OCI-LY7 (cell line): ENCODE measurements at regions not wholly inside any gene's neighbourhood (a gene's known extent, or its start where the extent isn't known, plus 50 kb on each side); places are given as distances from the start of the nearest gene placed in this dataset.

Experiments
- BruUV-seq: library from RNA; stranded (reverse); fragments of 400-500 nt; replicated peaks from 2 replicates; lab custom pipeline; 2021; lab: Mats Ljungman, UMichigan
- CTCF ChIA-PET: fragments of 300-600 bp; sonication (Branson Sonifier 250); formaldehyde crosslinking; loops from one replicate; lab custom pipeline; 2022; ENCODE audit warnings: antibody characterized with exemption; ENCODE audit not compliant: unreplicated experiment; lab: Charles Lee
- POLR2A ChIA-PET: fragments of 300-600 bp; sonication (Branson Sonifier 250); formaldehyde crosslinking; loops from one replicate; lab custom pipeline; 2022; ENCODE audit warnings: antibody characterized with exemption; lab: Charles Lee
- DNase-seq: peaks from one replicate; pipeline ENCODE4 v3.0.0-alpha.2; 2015; ENCODE audit warnings: low spot score
- H2AFZ ChIP-seq: fragments of 200-600 bp; sonication (generic), shearing (Covaris generic); 2 replicates; pipeline ENCODE4 v1.6.1; 2014; ENCODE audit warnings: mild to moderate bottlenecking, antibody characterized with exemption, low read length, moderate library complexity
- H3K27ac ChIP-seq: fragments of 200-600 bp; sonication (generic); 2 replicates; pipeline ENCODE4 v1.5.1; 2014; ENCODE audit warnings: mixed run types, low read depth, mild to moderate bottlenecking, moderate library complexity, low read length, inconsistent platforms; ENCODE audit not compliant: poor library complexity, severe bottlenecking
- H3K36me3 ChIP-seq: fragments of 200-600 bp; sonication (generic); 2 replicates; pipeline ENCODE4 v1.6.1; 2014; ENCODE audit warnings: mild to moderate bottlenecking, antibody characterized with exemption, low read length, moderate library complexity, mixed read lengths; ENCODE audit not compliant: insufficient read depth
- H3K4me1 ChIP-seq: fragments of 200-600 bp; sonication (generic); 2 replicates; pipeline ENCODE4 v1.5.1; 2014; ENCODE audit warnings: mild to moderate bottlenecking, low read length; ENCODE audit not compliant: insufficient read depth, poor library complexity, severe bottlenecking
- H3K4me2 ChIP-seq: fragments of 200-600 bp; sonication (generic); 2 replicates; pipeline ENCODE4 v1.6.1; 2014; ENCODE audit warnings: mild to moderate bottlenecking, low read length
- H3K4me3 ChIP-seq: fragments of 200-600 bp; sonication (generic); 2 replicates; pipeline ENCODE4 v1.5.1; 2014; ENCODE audit warnings: mild to moderate bottlenecking, low read depth, low read length; ENCODE audit not compliant: poor library complexity, severe bottlenecking
- H3K79me2 ChIP-seq: fragments of 200-600 bp; sonication (generic); 2 replicates; pipeline ENCODE4 v1.6.1; 2016; ENCODE audit warnings: low read depth, mild to moderate bottlenecking, low read length, moderate library complexity, mixed read lengths; ENCODE audit not compliant: insufficient read depth
- H3K9me2 ChIP-seq: fragments of 200-600 bp; sonication (generic); 2 replicates; pipeline ENCODE4 v1.6.1; 2016; ENCODE audit warnings: mild to moderate bottlenecking, low read length, mixed read lengths; ENCODE audit not compliant: insufficient read depth
- H3K9me3 ChIP-seq: fragments of 200-600 bp; sonication (generic); 2 replicates; pipeline ENCODE4 v1.6.1; 2014; ENCODE audit warnings: mild to moderate bottlenecking, mixed run types, low read length, mixed read lengths
- H4K20me1 ChIP-seq: fragments of 200-600 bp; sonication (generic); 2 replicates; pipeline ENCODE4 v1.6.1; 2014; ENCODE audit warnings: mild to moderate bottlenecking, antibody characterized with exemption, low read length, moderate library complexity, mixed read lengths; ENCODE audit not compliant: insufficient read depth
- CTCF ChIP-seq: fragments of 200-600 bp; sonication (generic); conservative IDR thresholded peaks from 2 replicates; pipeline ENCODE4 v1.5.1; 2014; ENCODE audit warnings: mild to moderate bottlenecking, antibody characterized with exemption, low read length, moderate library complexity, mixed read lengths
- EZH2phosphoT487 ChIP-seq: fragments of 200-600 bp; sonication (generic); IDR thresholded peaks from 2 replicates; pipeline ENCODE4 v1.6.1; 2018; ENCODE audit warnings: low read depth, borderline replicate concordance, mild to moderate bottlenecking, mixed run types, antibody characterized with exemption, low read length, moderate library complexity, mixed read lengths
- intact Hi-C: fragments of 100-400 bp; cut with micrococcal nuclease; formaldehyde crosslinking; loops from one replicate; pipeline ENCODE4 v1.10.0; 2022; ENCODE audit not compliant: unreplicated experiment

DNA sequence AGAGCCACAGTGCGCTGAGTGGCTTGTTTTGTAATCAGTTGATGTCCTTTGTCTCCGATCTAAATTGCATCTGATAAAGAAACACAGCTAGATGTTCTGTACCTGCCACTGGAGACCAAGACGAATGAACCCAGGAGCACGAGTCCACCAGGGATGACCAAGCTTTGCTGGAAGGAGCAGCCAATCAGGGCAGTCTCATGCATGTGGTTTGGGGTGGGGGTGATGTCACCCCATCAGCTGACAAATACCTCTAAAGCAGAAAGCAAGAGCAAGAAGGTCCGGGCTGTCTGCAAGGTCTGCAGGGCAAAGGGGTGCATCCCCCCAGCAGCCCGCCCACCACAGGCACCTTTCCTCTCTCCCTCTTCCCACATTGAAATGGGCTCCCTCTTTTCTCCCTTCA is 653.8 kb downstream of the AJAP1 start:
- CTCF ChIA-PET, result no interaction called here
- DNase-seq, result no peak
- no peak overlapping the region for H3K4me3 ChIP-seq
- no peaks in the 10 kb centered on the region for H3K4me1 ChIP-seq
- H3K9me2 ChIP-seq, result no peaks in the 10 kb centered on the region
- POLR2A ChIA-PET, result interaction anchor here (0.6 to 0.7 kb wide), 2 partner anchors 156 to 943 kb away, joined by 3 read pairs; no protein-coding TSS in a partner anchor
- intact Hi-C loops, result no loop called here
- TF ChIP-seq EZH2phosphoT487, result no peak
- no peak for TF ChIP-seq CTCF
- no peak overlapping the region for H3K27ac ChIP-seq
- no peak overlapping the region for H3K4me2 ChIP-seq
- H3K79me2 ChIP-seq, result no peaks in the 10 kb centered on the region
- no TSS peak for BruUV-seq
- no peaks in the 10 kb centered on the region for H3K9me3 ChIP-seq
- no peak overlapping the region for H2AFZ ChIP-seq
- no peaks in the 10 kb centered on the region for H3K36me3 ChIP-seq
- no peaks in the 10 kb centered on the region for H4K20me1 ChIP-seq

DNA sequence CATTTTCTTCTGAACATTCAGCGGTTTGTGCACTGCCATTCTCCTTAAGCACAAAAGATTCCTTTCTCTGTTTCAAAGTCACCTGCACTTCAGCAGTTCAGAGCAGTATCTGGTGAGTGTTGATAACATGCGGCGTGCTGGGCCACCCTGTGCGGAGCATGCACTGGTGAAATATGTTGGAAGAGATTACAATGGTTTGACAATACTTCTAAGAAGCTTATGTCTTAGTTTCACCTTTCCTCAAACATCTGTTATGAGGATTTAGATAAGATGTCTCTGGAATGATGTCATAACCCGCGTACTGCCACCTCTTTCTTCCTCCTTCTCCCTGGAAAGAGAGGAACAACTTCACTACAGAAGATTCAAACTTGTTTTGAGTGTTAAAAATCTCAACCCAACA is 650.3 kb downstream of the AJAP1 start:
- intact Hi-C loops, result no loop called here

More for the DNA sequence above, 650.3 kb downstream of the AJAP1 start:
- TF ChIP-seq CTCF, result no peak
- TF ChIP-seq EZH2phosphoT487, result no peak
- no TSS peak for BruUV-seq
- H3K9me2 ChIP-seq, result no peaks in the 10 kb centered on the region
- no peaks in the 10 kb centered on the region for H3K36me3 ChIP-seq
- H3K79me2 ChIP-seq, result no peaks in the 10 kb centered on the region
- POLR2A ChIA-PET, result no interaction called here
- DNase-seq, result no peak
- no peaks in the 10 kb centered on the region for H4K20me1 ChIP-seq
- H3K27ac ChIP-seq, result no peak overlapping the region
- H3K4me3 ChIP-seq, result no peak overlapping the region
- H2AFZ ChIP-seq, result no peak overlapping the region
- H3K4me2 ChIP-seq, result no peak overlapping the region
- no peaks in the 10 kb centered on the region for H3K4me1 ChIP-seq
- no peaks in the 10 kb centered on the region for H3K9me3 ChIP-seq
- CTCF ChIA-PET, result no interaction called here
